Cardiac muscle cell (in vitro differentiated cells and primary cell): ENCODE measurements at regions not wholly inside any gene's neighbourhood (a gene's known extent, or its start where the extent isn't known, plus 50 kb on each side); places are given as distances from the start of the nearest gene placed in this dataset.

Experiments used
- DNase-seq, 2 donors: peaks; one replicate each; pipeline versions ENCODE4 v3.0.0 to v3.0.0-alpha.2; 2010 to 2017; ENCODE audit warnings: low read depth in 1 of 2, low spot score in 1 of 2
- H3K27ac ChIP-seq: fragments of 200-600 bp; sonication (generic); 2 replicates; pipeline ENCODE4 v1.5.1; 2016
- H3K27me3 ChIP-seq: fragments of 200-600 bp; sonication (generic); 2 replicates; pipeline ENCODE4 v1.6.0; 2016; ENCODE audit warnings: control low read depth
- H3K36me3 ChIP-seq: fragments of 200-600 bp; sonication (generic); 2 replicates; pipeline ENCODE4 v1.5.1; 2016; ENCODE audit warnings: control low read depth
- H3K4me1 ChIP-seq: fragments of 200-600 bp; sonication (generic); 2 replicates; pipeline ENCODE4 v1.8.1; 2017; ENCODE audit warnings: low read depth, mild to moderate bottlenecking, mixed run types
- H3K4me3 ChIP-seq: fragments of 200-600 bp; sonication (generic); 2 replicates; pipeline ENCODE4 v1.5.1; 2016; ENCODE audit warnings: mild to moderate bottlenecking
- H3K9me3 ChIP-seq: fragments of 200-600 bp; sonication (generic); 2 replicates; pipeline ENCODE4 v1.5.1; 2017; ENCODE audit warnings: low read depth, mild to moderate bottlenecking, control low read depth
- TF ChIP-seq, protein P1 (sequence below): IDR thresholded peaks from 2 replicates; pipeline ENCODE4 v1.5.1; 2012; ENCODE audit warnings: low read depth, mild to moderate bottlenecking, low read length

DNA sequence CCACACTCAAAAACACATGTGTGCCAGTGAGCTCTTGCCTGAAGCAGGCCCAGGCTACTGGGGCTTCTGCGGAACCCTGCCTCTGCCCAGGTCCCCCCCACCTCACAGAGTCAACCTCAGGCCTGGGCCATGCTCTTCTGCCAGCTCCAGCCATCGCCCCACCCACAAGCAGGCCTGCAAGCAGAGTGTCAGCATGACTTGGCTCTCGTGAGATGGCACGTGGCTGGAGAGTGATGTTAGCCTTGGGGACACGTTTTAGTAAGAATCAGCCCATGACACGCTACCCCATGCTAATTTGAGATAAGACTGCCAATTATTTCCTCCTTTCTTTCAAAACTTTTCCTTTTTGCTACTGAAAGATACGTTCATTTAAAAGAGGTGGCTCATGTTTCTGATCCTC lies 351.7 kb downstream of the IRX2 start:
- Histone ChIP-seq H3K4me3 (no peak overlapping the region), H3K4me1 (no peaks in the 10 kb centered on the region), H3K36me3 (no peaks in the 10 kb centered on the region), H3K9me3 (no peaks in the 10 kb centered on the region), H3K27me3 (no peaks in the 10 kb centered on the region), H3K27ac (no peak overlapping the region)
- no peak for DNase-seq
- TF ChIP-seq, protein P1, sequence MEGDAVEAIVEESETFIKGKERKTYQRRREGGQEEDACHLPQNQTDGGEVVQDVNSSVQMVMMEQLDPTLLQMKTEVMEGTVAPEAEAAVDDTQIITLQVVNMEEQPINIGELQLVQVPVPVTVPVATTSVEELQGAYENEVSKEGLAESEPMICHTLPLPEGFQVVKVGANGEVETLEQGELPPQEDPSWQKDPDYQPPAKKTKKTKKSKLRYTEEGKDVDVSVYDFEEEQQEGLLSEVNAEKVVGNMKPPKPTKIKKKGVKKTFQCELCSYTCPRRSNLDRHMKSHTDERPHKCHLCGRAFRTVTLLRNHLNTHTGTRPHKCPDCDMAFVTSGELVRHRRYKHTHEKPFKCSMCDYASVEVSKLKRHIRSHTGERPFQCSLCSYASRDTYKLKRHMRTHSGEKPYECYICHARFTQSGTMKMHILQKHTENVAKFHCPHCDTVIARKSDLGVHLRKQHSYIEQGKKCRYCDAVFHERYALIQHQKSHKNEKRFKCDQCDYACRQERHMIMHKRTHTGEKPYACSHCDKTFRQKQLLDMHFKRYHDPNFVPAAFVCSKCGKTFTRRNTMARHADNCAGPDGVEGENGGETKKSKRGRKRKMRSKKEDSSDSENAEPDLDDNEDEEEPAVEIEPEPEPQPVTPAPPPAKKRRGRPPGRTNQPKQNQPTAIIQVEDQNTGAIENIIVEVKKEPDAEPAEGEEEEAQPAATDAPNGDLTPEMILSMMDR = no peak

DNA sequence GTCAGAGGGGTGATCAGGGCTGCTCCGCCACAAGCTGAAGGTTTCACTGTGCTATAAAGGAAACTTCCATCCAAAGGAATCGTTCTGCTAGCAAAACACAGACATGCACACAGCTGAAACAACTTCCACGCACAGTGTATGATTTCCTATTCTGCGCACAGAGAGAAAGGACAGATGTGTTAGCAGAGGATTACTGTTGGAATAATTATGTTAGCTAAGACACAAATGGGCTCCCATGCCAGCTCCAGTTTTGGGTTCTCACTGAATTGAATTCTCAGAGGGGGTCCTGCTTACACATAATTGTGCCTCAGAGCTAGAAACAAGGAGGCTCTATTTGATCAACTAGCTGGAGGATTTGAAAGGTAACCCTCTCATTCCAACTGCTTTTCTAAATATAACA lies 352.4 kb downstream of the IRX2 start:
- TF ChIP-seq, protein P1 = no peak
- Histone ChIP-seq H3K36me3 (no peaks in the 10 kb centered on the region), H3K9me3 (no peaks in the 10 kb centered on the region), H3K4me3 (no peak overlapping the region), H3K27me3 (no peaks in the 10 kb centered on the region), H3K4me1 (no peaks in the 10 kb centered on the region), H3K27ac (no peak overlapping the region)
- no peak for DNase-seq

GRCh38 chr5:2393556-2393955 lies 357.9 kb downstream of the IRX2 start:
- Histone ChIP-seq H3K27ac (no peak overlapping the region), H3K4me1 (no peaks in the 10 kb centered on the region), H3K9me3 (no peaks in the 10 kb centered on the region), H3K36me3 (no peaks in the 10 kb centered on the region), H3K27me3 (no peaks in the 10 kb centered on the region), H3K4me3 (no peak overlapping the region)
- TF ChIP-seq, protein P1 = no peak
- no peak for DNase-seq

GRCh38 chr5:2391566-2391965 lies 359.9 kb downstream of the IRX2 start:
- Histone ChIP-seq H3K36me3 (no peaks in the 10 kb centered on the region), H3K4me1 (no peaks in the 10 kb centered on the region), H3K9me3 (no peaks in the 10 kb centered on the region), H3K4me3 (no peak overlapping the region), H3K27ac (no peak overlapping the region), H3K27me3 (no peaks in the 10 kb centered on the region)
- DNase-seq = no peak
- TF ChIP-seq, protein P1 = no peak

DNA sequence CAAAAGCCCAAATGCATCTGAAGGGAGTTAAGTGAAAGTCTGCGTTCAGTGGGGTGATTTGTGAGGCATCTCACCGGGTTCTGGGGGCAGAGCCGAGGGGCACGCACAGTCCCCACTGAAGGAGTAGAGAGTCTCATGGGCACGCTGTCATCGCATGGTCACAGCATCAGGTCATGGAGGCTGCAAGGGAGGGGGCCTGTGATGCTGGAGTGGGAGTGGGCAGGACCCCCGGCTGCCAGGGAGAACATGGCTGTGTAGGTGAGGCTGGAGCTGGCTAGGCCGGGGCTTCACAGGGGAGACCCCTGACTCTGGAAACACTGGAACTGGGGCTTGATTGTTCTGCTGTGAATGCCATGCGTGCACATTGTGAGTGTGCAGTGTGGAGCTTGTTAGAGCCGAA lies 360.5 kb downstream of the IRX2 start:
- Histone ChIP-seq H3K4me3 (no peak overlapping the region), H3K4me1 (no peaks in the 10 kb centered on the region), H3K9me3 (no peaks in the 10 kb centered on the region), H3K36me3 (no peaks in the 10 kb centered on the region), H3K27me3 (no peaks in the 10 kb centered on the region), H3K27ac (no peak overlapping the region)
- TF ChIP-seq, protein P1 = no peak
- DNase-seq = no peak

GRCh38 chr5:2388571-2388970 lies 362.9 kb downstream of the IRX2 start:
- no peak for DNase-seq
- H3K36me3 ChIP-seq = no peaks in the 10 kb centered on the region
- TF ChIP-seq, protein P1 = no peak
- no peaks in the 10 kb centered on the region for H3K27me3 ChIP-seq
- no peak overlapping the region for H3K27ac ChIP-seq
- H3K4me1 ChIP-seq = no peaks in the 10 kb centered on the region
- no peak overlapping the region for H3K4me3 ChIP-seq
- H3K9me3 ChIP-seq = no peaks in the 10 kb centered on the region
